ENCODE measurements at regions not wholly inside any gene's neighbourhood (a gene's known extent, or its start where the extent isn't known, plus 50 kb on each side); places are given as distances from the start of the nearest gene placed in this dataset.

DNA sequence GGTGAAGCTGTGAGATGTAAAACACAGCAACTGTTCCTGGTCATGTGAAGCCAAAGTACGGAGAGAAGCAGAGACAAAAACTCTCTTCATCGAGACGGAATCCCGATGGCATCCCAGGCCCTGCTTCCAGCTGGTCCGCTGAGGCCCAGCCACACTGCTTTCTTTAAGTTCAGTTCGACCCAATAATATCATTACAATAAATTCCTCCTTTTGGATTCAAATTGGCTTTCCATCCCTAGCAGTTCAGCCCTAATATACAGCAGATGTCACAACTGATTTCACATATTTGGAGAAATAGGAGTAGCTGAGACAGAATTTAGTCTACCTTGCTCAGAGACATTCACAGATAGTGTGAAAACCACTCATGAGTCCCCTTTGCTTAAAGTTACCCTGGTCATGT, 98.3 kb upstream of the SPRY1 start:
- peak overlapping the region; percentile 59 for H3K27ac ChIP-seq (replicated peaks)
- no peaks in the 10 kb centered on the region for H3K36me3 ChIP-seq
- no peak for DNase-seq
- H3K9me3 ChIP-seq (replicated peaks), result no peaks in the 10 kb centered on the region
- no peak overlapping the region for H3K4me3 ChIP-seq
- TF ChIP-seq, protein P1, sequence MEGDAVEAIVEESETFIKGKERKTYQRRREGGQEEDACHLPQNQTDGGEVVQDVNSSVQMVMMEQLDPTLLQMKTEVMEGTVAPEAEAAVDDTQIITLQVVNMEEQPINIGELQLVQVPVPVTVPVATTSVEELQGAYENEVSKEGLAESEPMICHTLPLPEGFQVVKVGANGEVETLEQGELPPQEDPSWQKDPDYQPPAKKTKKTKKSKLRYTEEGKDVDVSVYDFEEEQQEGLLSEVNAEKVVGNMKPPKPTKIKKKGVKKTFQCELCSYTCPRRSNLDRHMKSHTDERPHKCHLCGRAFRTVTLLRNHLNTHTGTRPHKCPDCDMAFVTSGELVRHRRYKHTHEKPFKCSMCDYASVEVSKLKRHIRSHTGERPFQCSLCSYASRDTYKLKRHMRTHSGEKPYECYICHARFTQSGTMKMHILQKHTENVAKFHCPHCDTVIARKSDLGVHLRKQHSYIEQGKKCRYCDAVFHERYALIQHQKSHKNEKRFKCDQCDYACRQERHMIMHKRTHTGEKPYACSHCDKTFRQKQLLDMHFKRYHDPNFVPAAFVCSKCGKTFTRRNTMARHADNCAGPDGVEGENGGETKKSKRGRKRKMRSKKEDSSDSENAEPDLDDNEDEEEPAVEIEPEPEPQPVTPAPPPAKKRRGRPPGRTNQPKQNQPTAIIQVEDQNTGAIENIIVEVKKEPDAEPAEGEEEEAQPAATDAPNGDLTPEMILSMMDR (IDR thresholded peaks at IDR 0.05; ENCODE audit: borderline replicate concordance), result no peak
- intact Hi-C loops (cut with micrococcal nuclease), result no loop called here
- H3K27me3 ChIP-seq (ENCODE audit: low read depth), result no peaks in the 10 kb centered on the region
- H3K4me1 ChIP-seq, result peaks cover 9% of the 10 kb centered on the region

DNA sequence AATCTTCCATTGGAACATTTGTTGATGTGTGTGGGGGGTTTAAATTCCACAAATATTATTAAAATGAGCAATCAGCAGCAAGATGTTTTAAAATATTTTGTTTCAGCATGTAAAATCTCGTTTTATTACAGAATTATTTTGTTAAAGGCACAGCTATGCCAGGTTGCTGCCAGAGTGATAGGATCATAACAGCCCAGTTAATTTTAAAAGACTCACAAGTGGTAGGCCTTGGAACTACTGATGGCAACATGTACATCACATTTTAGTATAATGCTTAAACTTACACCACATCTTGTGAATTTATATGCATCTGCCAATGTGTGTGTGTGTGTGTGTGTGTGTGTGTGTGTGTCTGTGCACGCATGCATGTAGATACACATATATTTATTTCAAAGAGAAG, 97.8 kb upstream of the SPRY1 start:
- Histone ChIP-seq H3K27ac (replicated peaks) (peak overlapping the region; percentile 59), H3K36me3 (no peaks in the 10 kb centered on the region), H3K4me1 (peaks cover 9% of the 10 kb centered on the region), H3K9me3 (replicated peaks) (no peaks in the 10 kb centered on the region), H3K4me3 (no peak overlapping the region), H3K27me3 (ENCODE audit: low read depth) (no peaks in the 10 kb centered on the region)
- intact Hi-C loops (cut with micrococcal nuclease), result no loop called here
- DNase-seq, result no peak
- TF ChIP-seq, protein P1 (IDR thresholded peaks at IDR 0.05; ENCODE audit: borderline replicate concordance), result no peak

DNA sequence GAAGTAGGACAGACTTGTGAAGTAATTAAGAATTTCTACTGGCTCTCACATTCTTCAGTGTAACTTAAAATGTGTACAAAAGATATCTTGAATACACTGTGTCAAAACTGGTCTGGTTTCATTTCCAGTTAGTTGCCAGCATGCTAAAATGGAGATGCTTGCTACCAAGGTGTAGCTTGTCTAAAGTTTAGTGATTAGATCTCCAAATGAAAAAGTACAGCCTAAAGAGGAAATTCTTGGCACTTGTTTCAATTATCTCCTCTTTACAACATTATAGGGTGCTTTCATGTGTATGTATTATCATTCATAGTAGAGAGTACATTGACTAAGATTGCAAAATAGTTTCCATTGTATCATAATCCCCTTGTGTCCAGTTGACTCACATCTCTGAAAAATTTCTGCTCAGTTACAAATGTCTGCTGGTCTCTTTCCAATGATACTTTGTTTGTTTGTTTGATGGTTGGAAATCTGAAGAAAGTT, 97.3 kb upstream of the SPRY1 start:
- Histone ChIP-seq H3K27me3 (ENCODE audit: low read depth) (no peaks in the 10 kb centered on the region), H3K9me3 (replicated peaks) (no peaks in the 10 kb centered on the region), H3K4me1 (peaks cover 13% of the 10 kb centered on the region), H3K36me3 (no peaks in the 10 kb centered on the region), H3K27ac (replicated peaks) (peak overlapping the region; percentile 59), H3K4me3 (no peak overlapping the region)
- no peak for DNase-seq
- TF ChIP-seq, protein P1 (IDR thresholded peaks at IDR 0.05; ENCODE audit: borderline replicate concordance), result no peak
- intact Hi-C loops (cut with micrococcal nuclease), result no loop called here

DNA sequence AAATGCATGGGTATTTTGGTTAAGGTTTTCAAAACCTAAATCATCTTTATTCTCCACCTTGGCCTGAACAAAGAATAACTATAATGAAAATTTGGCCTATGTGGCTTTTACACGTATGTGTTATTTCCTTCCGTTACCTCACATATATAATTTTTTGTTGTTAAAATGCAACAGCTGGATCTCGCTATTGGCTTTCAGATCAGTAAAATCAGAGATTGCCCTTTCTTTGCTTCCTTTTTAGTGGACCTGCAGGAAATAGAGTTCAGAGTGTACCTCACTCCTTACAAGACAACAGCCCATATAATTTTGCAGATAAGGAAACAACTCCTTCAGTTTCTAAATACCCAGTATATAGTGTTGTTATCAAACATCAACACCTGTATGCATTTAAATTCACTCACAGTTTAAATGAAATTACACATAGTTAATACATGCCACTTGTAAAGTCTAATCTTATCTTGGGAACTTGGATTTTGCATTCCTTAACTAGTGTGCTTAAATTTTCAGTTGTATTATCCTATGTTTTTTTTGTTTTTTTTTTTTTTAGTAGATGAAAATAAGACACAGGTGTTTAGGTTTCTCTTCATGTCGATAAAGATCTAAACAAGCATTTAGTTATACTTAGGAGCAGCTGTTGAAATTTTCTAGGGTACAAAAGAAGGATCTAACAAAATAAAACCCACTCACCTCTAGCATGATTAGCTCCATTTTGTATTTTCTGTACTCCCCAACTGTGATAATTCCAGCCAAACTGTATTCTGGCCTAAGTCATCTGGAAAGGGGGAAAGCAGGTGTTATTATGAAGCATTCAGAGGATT, 96.2 kb upstream of the SPRY1 start:
- no peak overlapping the region for H3K4me3 ChIP-seq
- no peak for DNase-seq
- peak overlapping the region; percentile 59 for H3K27ac ChIP-seq (replicated peaks)
- intact Hi-C loops (cut with micrococcal nuclease), result no loop called here
- H3K27me3 ChIP-seq (ENCODE audit: low read depth), result no peaks in the 10 kb centered on the region
- H3K4me1 ChIP-seq, result peaks cover 18% of the 10 kb centered on the region
- no peaks in the 10 kb centered on the region for H3K36me3 ChIP-seq
- no peaks in the 10 kb centered on the region for H3K9me3 ChIP-seq (replicated peaks)
- TF ChIP-seq, protein P1 (IDR thresholded peaks at IDR 0.05; ENCODE audit: borderline replicate concordance), result no peak

DNA sequence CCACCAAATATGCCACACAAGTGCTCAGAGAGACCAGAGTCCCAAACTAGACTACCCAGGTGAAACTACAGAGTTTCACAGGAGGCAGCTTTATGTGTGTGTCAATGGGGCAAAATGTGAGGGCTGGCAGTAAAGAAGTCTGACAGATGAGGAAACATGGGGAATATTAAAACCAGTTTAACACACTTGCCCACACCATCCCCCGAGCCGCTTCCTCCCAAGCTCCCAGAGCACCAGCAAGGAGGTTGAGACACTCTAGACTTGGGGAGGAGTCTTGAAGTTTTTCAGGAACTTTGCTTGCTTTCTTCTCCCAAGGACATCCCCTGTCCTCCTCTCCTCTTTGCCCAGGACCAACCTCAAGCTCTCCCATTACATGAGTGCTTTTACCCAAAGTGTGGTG, 94.7 kb upstream of the SPRY1 start:
- intact Hi-C loops (cut with micrococcal nuclease), result no loop called here
- H3K27me3 ChIP-seq (ENCODE audit: low read depth), result no peaks in the 10 kb centered on the region
- no peaks in the 10 kb centered on the region for H3K9me3 ChIP-seq (replicated peaks)

More for the DNA sequence above, 94.7 kb upstream of the SPRY1 start:
- peaks cover 18% of the 10 kb centered on the region for H3K4me1 ChIP-seq
- H3K4me3 ChIP-seq, result no peak overlapping the region
- no peak overlapping the region for H3K27ac ChIP-seq (replicated peaks)
- H3K36me3 ChIP-seq, result no peaks in the 10 kb centered on the region
- DNase-seq, result no peak
- TF ChIP-seq, protein P1 (IDR thresholded peaks at IDR 0.05; ENCODE audit: borderline replicate concordance), result no peak

Data from left ventricle myocardium inferior (tissue), 1 donor.